ENCODE measurements at regions not wholly inside any gene's neighbourhood (a gene's known extent, or its start where the extent isn't known, plus 50 kb on each side); places are given as distances from the start of the nearest gene placed in this dataset.

DNA sequence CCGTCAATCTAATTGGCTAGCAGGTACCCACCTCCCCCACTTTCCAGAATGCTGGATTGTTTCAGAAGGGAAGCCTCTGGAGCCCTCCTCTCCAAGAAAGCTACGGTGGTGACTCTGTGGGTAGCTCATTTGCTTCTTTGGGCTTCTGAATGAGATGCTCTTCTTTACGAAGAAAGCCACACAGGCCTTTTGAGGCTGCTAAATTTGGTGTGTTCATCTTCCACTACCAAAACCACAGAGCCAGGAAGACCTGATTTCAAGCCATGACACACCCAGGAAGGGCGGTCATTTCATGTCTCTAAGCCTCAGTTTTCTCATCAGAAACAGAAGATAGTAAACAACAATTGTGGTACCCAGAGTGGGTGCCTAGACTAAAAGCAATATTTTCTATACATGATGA lies 901.2 kb downstream of the KCNMA1 start:
- Histone ChIP-seq H3K27me3 (replicated peaks; ENCODE audit: insufficient read depth, low read depth, low read length, poor library complexity) (no peaks in the 10 kb centered on the region), H3K9me3 (ENCODE audit: low read depth, low read length, poor library complexity, severe bottlenecking) (no peaks in the 10 kb centered on the region), H3K27ac (ENCODE audit: low read depth, low read length, poor library complexity, severe bottlenecking) (no peak overlapping the region), H3K36me3 (ENCODE audit: insufficient read depth, low read length, poor library complexity, severe bottlenecking) (no peaks in the 10 kb centered on the region), H3K4me1 (ENCODE audit: insufficient read depth, low read length, poor library complexity, severe bottlenecking) (no peaks in the 10 kb centered on the region), H3K4me3 (ENCODE audit: low read depth, low read length, poor library complexity, severe bottlenecking) (no peak overlapping the region)
- no TSS peak for BruUV-seq (replicated peaks)
- ChIA-PET CTCF (no interaction called here), POLR2A (ENCODE audit: low non-redundant PET) (no interaction called here)
- DNase-seq (ENCODE audit: low spot score): no peak
- TF ChIP-seq, protein P1, sequence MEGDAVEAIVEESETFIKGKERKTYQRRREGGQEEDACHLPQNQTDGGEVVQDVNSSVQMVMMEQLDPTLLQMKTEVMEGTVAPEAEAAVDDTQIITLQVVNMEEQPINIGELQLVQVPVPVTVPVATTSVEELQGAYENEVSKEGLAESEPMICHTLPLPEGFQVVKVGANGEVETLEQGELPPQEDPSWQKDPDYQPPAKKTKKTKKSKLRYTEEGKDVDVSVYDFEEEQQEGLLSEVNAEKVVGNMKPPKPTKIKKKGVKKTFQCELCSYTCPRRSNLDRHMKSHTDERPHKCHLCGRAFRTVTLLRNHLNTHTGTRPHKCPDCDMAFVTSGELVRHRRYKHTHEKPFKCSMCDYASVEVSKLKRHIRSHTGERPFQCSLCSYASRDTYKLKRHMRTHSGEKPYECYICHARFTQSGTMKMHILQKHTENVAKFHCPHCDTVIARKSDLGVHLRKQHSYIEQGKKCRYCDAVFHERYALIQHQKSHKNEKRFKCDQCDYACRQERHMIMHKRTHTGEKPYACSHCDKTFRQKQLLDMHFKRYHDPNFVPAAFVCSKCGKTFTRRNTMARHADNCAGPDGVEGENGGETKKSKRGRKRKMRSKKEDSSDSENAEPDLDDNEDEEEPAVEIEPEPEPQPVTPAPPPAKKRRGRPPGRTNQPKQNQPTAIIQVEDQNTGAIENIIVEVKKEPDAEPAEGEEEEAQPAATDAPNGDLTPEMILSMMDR (conservative IDR thresholded peaks at IDR 0.05; ENCODE audit: low read depth, low read length): no peak
- no peak for TF ChIP-seq EZH2 (IDR thresholded peaks at IDR 0.05; ENCODE audit: borderline replicate concordance, low read depth, low read length, poor library complexity, severe bottlenecking)
- intact Hi-C loops (cut with micrococcal nuclease; ENCODE audit: unreplicated experiment): no loop called here

DNA sequence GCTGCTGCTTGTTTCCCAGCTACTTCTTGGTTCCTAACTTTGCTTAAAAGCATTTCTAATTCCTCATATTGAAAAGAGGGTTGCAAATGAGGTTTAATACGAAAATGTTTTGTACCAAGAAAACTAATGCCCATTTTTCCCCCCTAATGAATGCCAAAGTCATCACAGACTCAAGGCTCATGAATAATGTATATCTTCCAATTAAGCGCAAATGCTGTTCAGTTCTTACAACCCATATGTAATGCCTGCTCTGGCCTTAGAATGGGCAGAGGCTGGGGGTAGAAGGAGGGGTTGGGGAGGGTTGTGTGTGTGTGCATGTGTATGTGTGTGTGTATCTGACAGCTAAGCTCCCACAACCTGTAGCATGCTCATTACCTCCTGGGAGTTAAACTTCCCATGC lies 901.7 kb downstream of the KCNMA1 start:
- ChIA-PET CTCF (no interaction called here), POLR2A (ENCODE audit: low non-redundant PET) (no interaction called here)
- Histone ChIP-seq H3K4me3 (ENCODE audit: low read depth, low read length, poor library complexity, severe bottlenecking) (no peak overlapping the region), H3K27ac (ENCODE audit: low read depth, low read length, poor library complexity, severe bottlenecking) (no peak overlapping the region), H3K36me3 (ENCODE audit: insufficient read depth, low read length, poor library complexity, severe bottlenecking) (no peaks in the 10 kb centered on the region), H3K4me1 (ENCODE audit: insufficient read depth, low read length, poor library complexity, severe bottlenecking) (no peaks in the 10 kb centered on the region), H3K9me3 (ENCODE audit: low read depth, low read length, poor library complexity, severe bottlenecking) (no peaks in the 10 kb centered on the region), H3K27me3 (replicated peaks; ENCODE audit: insufficient read depth, low read depth, low read length, poor library complexity) (no peaks in the 10 kb centered on the region)
- intact Hi-C loops (cut with micrococcal nuclease; ENCODE audit: unreplicated experiment): no loop called here
- no TSS peak for BruUV-seq (replicated peaks)
- DNase-seq (ENCODE audit: low spot score): no peak
- TF ChIP-seq, protein P1 (conservative IDR thresholded peaks at IDR 0.05; ENCODE audit: low read depth, low read length): no peak
- no peak for TF ChIP-seq EZH2 (IDR thresholded peaks at IDR 0.05; ENCODE audit: borderline replicate concordance, low read depth, low read length, poor library complexity, severe bottlenecking)

DNA sequence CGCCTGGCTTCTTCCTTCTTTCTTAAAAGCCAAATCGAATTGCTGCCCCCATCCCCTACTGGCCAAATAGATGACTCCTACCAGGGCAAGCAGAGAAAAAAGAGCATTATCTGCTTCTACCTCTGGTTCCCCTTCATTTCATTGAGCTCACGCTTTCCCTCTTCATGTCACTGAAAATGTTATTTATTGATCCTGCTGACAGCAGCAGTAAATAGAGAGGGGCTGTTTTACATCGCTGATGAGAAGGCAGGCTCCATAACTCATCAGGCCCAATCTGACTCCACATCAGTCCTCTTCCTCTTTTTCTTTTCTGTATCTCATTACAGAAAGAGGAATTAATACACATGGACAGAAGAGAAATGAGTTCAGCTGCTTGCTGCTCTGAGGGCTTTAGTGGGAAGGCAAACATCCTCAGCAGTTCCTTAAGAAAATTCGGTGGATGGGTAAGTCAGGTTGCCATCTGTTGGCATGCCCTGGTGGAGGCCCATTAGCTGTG lies 904.1 kb downstream of the KCNMA1 start:
- no peak for DNase-seq (ENCODE audit: low spot score)
- Histone ChIP-seq H3K27me3 (replicated peaks; ENCODE audit: insufficient read depth, low read depth, low read length, poor library complexity) (no peaks in the 10 kb centered on the region), H3K36me3 (ENCODE audit: insufficient read depth, low read length, poor library complexity, severe bottlenecking) (no peaks in the 10 kb centered on the region), H3K4me3 (ENCODE audit: low read depth, low read length, poor library complexity, severe bottlenecking) (no peak overlapping the region), H3K9me3 (ENCODE audit: low read depth, low read length, poor library complexity, severe bottlenecking) (no peaks in the 10 kb centered on the region), H3K27ac (ENCODE audit: low read depth, low read length, poor library complexity, severe bottlenecking) (no peak overlapping the region), H3K4me1 (ENCODE audit: insufficient read depth, low read length, poor library complexity, severe bottlenecking) (no peaks in the 10 kb centered on the region)
- POLR2A ChIA-PET (ENCODE audit: low non-redundant PET): no interaction called here
- TF ChIP-seq EZH2 (IDR thresholded peaks at IDR 0.05; ENCODE audit: borderline replicate concordance, low read depth, low read length, poor library complexity, severe bottlenecking): no peak
- TF ChIP-seq, protein P1 (conservative IDR thresholded peaks at IDR 0.05; ENCODE audit: low read depth, low read length): no peak
- no TSS peak for BruUV-seq (replicated peaks)
- CTCF ChIA-PET: no interaction called here
- intact Hi-C loops (cut with micrococcal nuclease; ENCODE audit: unreplicated experiment): no loop called here

Data from A673 (cell line).